ENCODE measurements at regions not wholly inside any gene's neighbourhood (a gene's known extent, or its start where the extent isn't known, plus 50 kb on each side); places are given as distances from the start of the nearest gene placed in this dataset.

DNA sequence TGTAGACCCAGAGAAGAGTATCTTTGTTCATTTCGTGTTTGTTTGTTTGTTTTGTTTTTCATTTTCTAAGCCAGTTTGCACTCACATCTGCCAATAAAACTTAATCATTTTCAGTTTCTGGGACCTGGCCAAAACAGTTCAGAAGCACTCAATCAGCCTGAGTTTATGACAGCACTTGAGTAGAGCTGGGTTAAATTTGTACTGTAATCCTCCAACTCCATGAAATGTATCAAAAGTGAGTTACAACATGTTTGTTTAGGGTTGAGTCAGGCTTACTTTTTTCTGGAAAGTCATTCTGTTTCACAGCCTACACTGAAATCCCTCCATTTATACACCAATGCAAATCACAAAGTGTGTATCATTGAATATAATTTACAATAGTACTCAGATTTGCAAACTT, 91.9 kb downstream of the ZWINT start:
- TF ChIP-seq EP300 (IDR thresholded peaks at IDR 0.05), result no peak
- TF ChIP-seq, protein P1, sequence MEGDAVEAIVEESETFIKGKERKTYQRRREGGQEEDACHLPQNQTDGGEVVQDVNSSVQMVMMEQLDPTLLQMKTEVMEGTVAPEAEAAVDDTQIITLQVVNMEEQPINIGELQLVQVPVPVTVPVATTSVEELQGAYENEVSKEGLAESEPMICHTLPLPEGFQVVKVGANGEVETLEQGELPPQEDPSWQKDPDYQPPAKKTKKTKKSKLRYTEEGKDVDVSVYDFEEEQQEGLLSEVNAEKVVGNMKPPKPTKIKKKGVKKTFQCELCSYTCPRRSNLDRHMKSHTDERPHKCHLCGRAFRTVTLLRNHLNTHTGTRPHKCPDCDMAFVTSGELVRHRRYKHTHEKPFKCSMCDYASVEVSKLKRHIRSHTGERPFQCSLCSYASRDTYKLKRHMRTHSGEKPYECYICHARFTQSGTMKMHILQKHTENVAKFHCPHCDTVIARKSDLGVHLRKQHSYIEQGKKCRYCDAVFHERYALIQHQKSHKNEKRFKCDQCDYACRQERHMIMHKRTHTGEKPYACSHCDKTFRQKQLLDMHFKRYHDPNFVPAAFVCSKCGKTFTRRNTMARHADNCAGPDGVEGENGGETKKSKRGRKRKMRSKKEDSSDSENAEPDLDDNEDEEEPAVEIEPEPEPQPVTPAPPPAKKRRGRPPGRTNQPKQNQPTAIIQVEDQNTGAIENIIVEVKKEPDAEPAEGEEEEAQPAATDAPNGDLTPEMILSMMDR (IDR thresholded peaks at IDR 0.05), result no peak
- no peak for TF ChIP-seq POLR2A (IDR thresholded peaks at IDR 0.05)

All from ovary (tissue), 3 donors.